ENCODE measurements at regions not wholly inside any gene's neighbourhood (a gene's known extent, or its start where the extent isn't known, plus 50 kb on each side); places are given as distances from the start of the nearest gene placed in this dataset.

- peak; percentile 93 for DNase-seq
Measured at GRCh38 chr9:6703898-6704639, 53.7 kb upstream of the KDM4C start.

GRCh38 chr9:6702707-6703106 lies 55.1 kb upstream of the KDM4C start:
- no peak for DNase-seq

- DNase-seq, result no peak
Measured at GRCh38 chr9:6696178-6696577, 50.6 kb upstream of the GLDC start.

- no peak for DNase-seq
Measured at GRCh38 chr9:6695121-6695814, 49.7 kb upstream of the GLDC start.

All from CD4-positive, alpha-beta T cell treated with Interleukin-17A for 4 hours (primary cell).